ENCODE measurements at regions not wholly inside any gene's neighbourhood (a gene's known extent, or its start where the extent isn't known, plus 50 kb on each side); places are given as distances from the start of the nearest gene placed in this dataset.
"Not testable (repeated sequence)": the region's sequence is repeated elsewhere in the genome, so short reads cannot be mapped to it uniquely, and the experiment has no call there.

GRCh38 chr4:138864961-138865720 is 150.4 kb upstream of the NOCT start:
- H3K9me3 ChIP-seq (ENCODE audit: control insufficient read depth in 1 of 2, low read length in 2 of 2) = no peaks in the 10 kb centered on the region
- H3K27ac ChIP-seq (ENCODE audit: low read depth, low read length) = no peak overlapping the region
- no peaks in the 10 kb centered on the region for H3K36me3 ChIP-seq (ENCODE audit: control insufficient read depth in 1 of 2, insufficient read depth in 2 of 2, low read length in 2 of 2)
- no peaks in the 10 kb centered on the region for H3K4me1 ChIP-seq (ENCODE audit: control insufficient read depth in 1 of 2, insufficient read depth in 2 of 2, low read length in 2 of 2)
- H3K9ac ChIP-seq (ENCODE audit: low read depth in 1 of 2, low read length in 2 of 2) = no peak overlapping the region
- H3K27me3 ChIP-seq (ENCODE audit: control insufficient read depth in 1 of 2, insufficient read depth in 2 of 2, low read length in 2 of 2) = no peaks in the 10 kb centered on the region
- H3K4me3 ChIP-seq (ENCODE audit: low read depth in 1 of 2, low read length in 2 of 2) = no peak overlapping the region

GRCh38 chr4:138863160-138863559 is 152.4 kb upstream of the NOCT start:
- Histone ChIP-seq H3K9ac (ENCODE audit: low read depth in 1 of 2, low read length in 2 of 2) (no peak overlapping the region), H3K4me3 (ENCODE audit: low read depth in 1 of 2, low read length in 2 of 2) (no peak overlapping the region), H3K27me3 (ENCODE audit: control insufficient read depth in 1 of 2, insufficient read depth in 2 of 2, low read length in 2 of 2) (no peaks in the 10 kb centered on the region), H3K9me3 (ENCODE audit: control insufficient read depth in 1 of 2, low read length in 2 of 2) (no peaks in the 10 kb centered on the region), H3K4me1 (ENCODE audit: control insufficient read depth in 1 of 2, insufficient read depth in 2 of 2, low read length in 2 of 2) (peaks cover 5 to 12% of the 10 kb centered on the region in 2 donors), H3K27ac (ENCODE audit: low read depth, low read length) (no peak overlapping the region), H3K36me3 (ENCODE audit: control insufficient read depth in 1 of 2, insufficient read depth in 2 of 2, low read length in 2 of 2) (no peaks in the 10 kb centered on the region)

GRCh38 chr4:138861135-138861534 is 154.4 kb upstream of the NOCT start:
- Histone ChIP-seq H3K4me1 (ENCODE audit: control insufficient read depth in 1 of 2, insufficient read depth in 2 of 2, low read length in 2 of 2) (peaks cover 5 to 12% of the 10 kb centered on the region in 2 donors), H3K4me3 (ENCODE audit: low read depth in 1 of 2, low read length in 2 of 2) (no peak overlapping the region), H3K27ac (ENCODE audit: low read depth, low read length) (no peak overlapping the region), H3K9ac (ENCODE audit: low read depth in 1 of 2, low read length in 2 of 2) (no peak overlapping the region), H3K36me3 (ENCODE audit: control insufficient read depth in 1 of 2, insufficient read depth in 2 of 2, low read length in 2 of 2) (no peaks in the 10 kb centered on the region), H3K9me3 (ENCODE audit: control insufficient read depth in 1 of 2, low read length in 2 of 2) (no peaks in the 10 kb centered on the region), H3K27me3 (ENCODE audit: control insufficient read depth in 1 of 2, insufficient read depth in 2 of 2, low read length in 2 of 2) (no peaks in the 10 kb centered on the region)

GRCh38 chr4:138860357-138860756 is 155.2 kb upstream of the NOCT start:
- not testable (repeated sequence) for H3K9ac ChIP-seq (ENCODE audit: low read depth in 1 of 2, low read length in 2 of 2); H3K4me3 ChIP-seq (ENCODE audit: low read depth in 1 of 2, low read length in 2 of 2); H3K27me3 ChIP-seq (ENCODE audit: control insufficient read depth in 1 of 2, insufficient read depth in 2 of 2, low read length in 2 of 2); H3K9me3 ChIP-seq (ENCODE audit: control insufficient read depth in 1 of 2, low read length in 2 of 2); H3K27ac ChIP-seq (ENCODE audit: low read depth, low read length); H3K36me3 ChIP-seq (ENCODE audit: control insufficient read depth in 1 of 2, insufficient read depth in 2 of 2, low read length in 2 of 2)
- peaks cover 5 to 12% of the 10 kb centered on the region in 2 donors for H3K4me1 ChIP-seq (ENCODE audit: control insufficient read depth in 1 of 2, insufficient read depth in 2 of 2, low read length in 2 of 2)

- Histone ChIP-seq H3K27me3 (ENCODE audit: control insufficient read depth in 1 of 2, insufficient read depth in 2 of 2, low read length in 2 of 2) (no peaks in the 10 kb centered on the region), H3K4me3 (ENCODE audit: low read depth in 1 of 2, low read length in 2 of 2) (no peak overlapping the region), H3K27ac (ENCODE audit: low read depth, low read length) (no peak overlapping the region), H3K9ac (ENCODE audit: low read depth in 1 of 2, low read length in 2 of 2) (no peak overlapping the region), H3K36me3 (ENCODE audit: control insufficient read depth in 1 of 2, insufficient read depth in 2 of 2, low read length in 2 of 2) (no peaks in the 10 kb centered on the region), H3K4me1 (ENCODE audit: control insufficient read depth in 1 of 2, insufficient read depth in 2 of 2, low read length in 2 of 2) (peaks cover 5 to 12% of the 10 kb centered on the region in 2 donors), H3K9me3 (ENCODE audit: control insufficient read depth in 1 of 2, low read length in 2 of 2) (no peaks in the 10 kb centered on the region)
These were observed 156.3 kb upstream of the NOCT start for GRCh38 chr4:138859254-138859653.

- H3K27me3 ChIP-seq (ENCODE audit: control insufficient read depth in 1 of 2, insufficient read depth in 2 of 2, low read length in 2 of 2) = no peaks in the 10 kb centered on the region
- no peak overlapping the region for H3K27ac ChIP-seq (ENCODE audit: low read depth, low read length)
- no peaks in the 10 kb centered on the region for H3K36me3 ChIP-seq (ENCODE audit: control insufficient read depth in 1 of 2, insufficient read depth in 2 of 2, low read length in 2 of 2)
- no peak overlapping the region for H3K4me3 ChIP-seq (ENCODE audit: low read depth in 1 of 2, low read length in 2 of 2)
- H3K9ac ChIP-seq (ENCODE audit: low read depth in 1 of 2, low read length in 2 of 2) = no peak overlapping the region
- no peaks in the 10 kb centered on the region for H3K9me3 ChIP-seq (ENCODE audit: control insufficient read depth in 1 of 2, low read length in 2 of 2)
- H3K4me1 ChIP-seq (ENCODE audit: control insufficient read depth in 1 of 2, insufficient read depth in 2 of 2, low read length in 2 of 2) = peaks cover 5 to 12% of the 10 kb centered on the region in 2 donors
These were observed 157.2 kb upstream of the NOCT start for GRCh38 chr4:138858419-138858818.

GRCh38 chr4:138857416-138857815 is 158.2 kb upstream of the NOCT start:
- no peaks in the 10 kb centered on the region for H3K36me3 ChIP-seq (ENCODE audit: control insufficient read depth in 1 of 2, insufficient read depth in 2 of 2, low read length in 2 of 2)
- H3K4me1 ChIP-seq (ENCODE audit: control insufficient read depth in 1 of 2, insufficient read depth in 2 of 2, low read length in 2 of 2) = peaks cover 5 to 12% of the 10 kb centered on the region in 2 donors
- no peak overlapping the region for H3K9ac ChIP-seq (ENCODE audit: low read depth in 1 of 2, low read length in 2 of 2)
- no peaks in the 10 kb centered on the region for H3K9me3 ChIP-seq (ENCODE audit: control insufficient read depth in 1 of 2, low read length in 2 of 2)
- H3K4me3 ChIP-seq (ENCODE audit: low read depth in 1 of 2, low read length in 2 of 2) = no peak overlapping the region
- H3K27ac ChIP-seq (ENCODE audit: low read depth, low read length) = no peak overlapping the region
- no peaks in the 10 kb centered on the region for H3K27me3 ChIP-seq (ENCODE audit: control insufficient read depth in 1 of 2, insufficient read depth in 2 of 2, low read length in 2 of 2)

GRCh38 chr4:138852681-138853080 is 162.9 kb upstream of the NOCT start:
- no peaks in the 10 kb centered on the region for H3K9me3 ChIP-seq (ENCODE audit: control insufficient read depth in 1 of 2, low read length in 2 of 2)
- no peak overlapping the region for H3K27ac ChIP-seq (ENCODE audit: low read depth, low read length)
- H3K4me3 ChIP-seq (ENCODE audit: low read depth in 1 of 2, low read length in 2 of 2) = no peak overlapping the region
- no peak overlapping the region for H3K9ac ChIP-seq (ENCODE audit: low read depth in 1 of 2, low read length in 2 of 2)
- peaks cover 0 to 4% of the 10 kb centered on the region in 2 donors for H3K4me1 ChIP-seq (ENCODE audit: control insufficient read depth in 1 of 2, insufficient read depth in 2 of 2, low read length in 2 of 2)
- no peaks in the 10 kb centered on the region for H3K36me3 ChIP-seq (ENCODE audit: control insufficient read depth in 1 of 2, insufficient read depth in 2 of 2, low read length in 2 of 2)
- H3K27me3 ChIP-seq (ENCODE audit: control insufficient read depth in 1 of 2, insufficient read depth in 2 of 2, low read length in 2 of 2) = no peaks in the 10 kb centered on the region

- Histone ChIP-seq H3K9me3 (ENCODE audit: control insufficient read depth in 1 of 2, low read length in 2 of 2) (no peaks in the 10 kb centered on the region), H3K4me3 (ENCODE audit: low read depth in 1 of 2, low read length in 2 of 2) (peak overlapping the region in 1 of 2 donors; percentile 30), H3K27me3 (ENCODE audit: control insufficient read depth in 1 of 2, insufficient read depth in 2 of 2, low read length in 2 of 2) (no peaks in the 10 kb centered on the region), H3K27ac (ENCODE audit: low read depth, low read length) (no peak overlapping the region), H3K9ac (ENCODE audit: low read depth in 1 of 2, low read length in 2 of 2) (no peak overlapping the region), H3K36me3 (ENCODE audit: control insufficient read depth in 1 of 2, insufficient read depth in 2 of 2, low read length in 2 of 2) (no peaks in the 10 kb centered on the region), H3K4me1 (ENCODE audit: control insufficient read depth in 1 of 2, insufficient read depth in 2 of 2, low read length in 2 of 2) (peaks cover 0 to 4% of the 10 kb centered on the region in 2 donors)
These were observed 163.9 kb upstream of the NOCT start for GRCh38 chr4:138851391-138852335.

GRCh38 chr4:138845664-138846063 is 169.9 kb upstream of the NOCT start:
- H3K9ac ChIP-seq (ENCODE audit: low read depth in 1 of 2, low read length in 2 of 2) = no peak overlapping the region
- H3K36me3 ChIP-seq (ENCODE audit: control insufficient read depth in 1 of 2, insufficient read depth in 2 of 2, low read length in 2 of 2) = no peaks in the 10 kb centered on the region
- no peaks in the 10 kb centered on the region for H3K9me3 ChIP-seq (ENCODE audit: control insufficient read depth in 1 of 2, low read length in 2 of 2)
- peaks cover 0 to 8% of the 10 kb centered on the region in 2 donors for H3K4me1 ChIP-seq (ENCODE audit: control insufficient read depth in 1 of 2, insufficient read depth in 2 of 2, low read length in 2 of 2)
- H3K4me3 ChIP-seq (ENCODE audit: low read depth in 1 of 2, low read length in 2 of 2) = no peak overlapping the region
- no peaks in the 10 kb centered on the region for H3K27me3 ChIP-seq (ENCODE audit: control insufficient read depth in 1 of 2, insufficient read depth in 2 of 2, low read length in 2 of 2)
- no peak overlapping the region for H3K27ac ChIP-seq (ENCODE audit: low read depth, low read length)

All from duodenal mucosa (tissue), 2 donors.